Fibroblast of skin of abdomen (primary cell): ENCODE measurements at regions not wholly inside any gene's neighbourhood (a gene's known extent, or its start where the extent isn't known, plus 50 kb on each side); places are given as distances from the start of the nearest gene placed in this dataset.

Experiments
- DNase-seq: peaks from one replicate; pipeline ENCODE4 v3.0.0-alpha.2; 2013

DNA sequence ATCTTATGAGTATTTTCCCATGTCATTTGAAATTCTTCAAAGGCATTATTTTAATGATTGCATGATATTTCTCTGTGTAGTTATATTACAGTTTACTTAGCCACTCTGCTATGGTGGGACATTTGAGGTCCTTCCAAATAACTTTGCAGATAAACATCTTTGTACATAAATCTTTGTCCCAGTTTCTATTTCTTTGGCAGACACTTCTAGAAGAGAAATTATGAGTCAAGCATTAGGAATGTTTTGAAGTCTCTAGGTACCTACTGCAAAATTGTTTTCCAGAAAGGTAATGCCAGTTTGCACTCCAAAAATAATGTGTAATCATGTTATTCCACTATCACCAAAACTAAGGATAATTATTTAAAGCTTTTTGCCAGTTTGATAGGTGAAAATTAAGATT, 149.7 kb downstream of the EN1 start:
- peak; percentile 41 for DNase-seq

DNA sequence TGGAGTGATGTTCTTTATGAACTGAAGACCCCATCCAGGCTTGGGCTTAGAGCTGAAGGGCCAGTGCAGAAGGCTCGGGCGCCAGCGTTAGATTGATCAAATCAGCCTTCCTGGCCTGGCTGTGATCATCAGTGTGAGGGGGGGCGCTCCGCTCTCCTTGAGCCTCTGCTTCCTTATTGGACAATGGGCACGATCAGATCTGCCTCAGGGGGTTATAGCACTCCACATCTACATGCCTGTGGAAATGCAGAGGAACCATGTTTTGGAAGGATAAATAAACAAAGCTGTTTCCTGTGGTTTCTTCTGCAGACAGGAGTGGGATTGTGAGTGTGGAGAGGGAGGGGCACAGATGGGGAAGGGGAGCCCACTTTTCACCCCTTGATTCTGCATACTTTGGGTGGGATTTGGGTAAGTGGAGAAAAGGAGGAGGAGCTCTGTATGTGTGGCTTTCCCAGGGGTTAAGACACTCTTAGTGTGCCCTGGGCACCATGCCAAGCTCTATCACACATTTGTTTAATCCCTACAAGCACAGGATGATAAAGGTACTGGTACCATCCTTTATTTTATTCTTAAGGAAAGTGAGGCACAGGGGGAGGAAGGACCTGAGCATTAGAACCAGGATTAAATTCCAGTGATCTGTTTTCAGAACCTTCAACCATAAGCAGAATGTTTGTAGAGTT, 150.5 kb downstream of the EN1 start:
- no peak for DNase-seq

- DNase-seq = no peak
Measured at GRCh38 chr2:118693287-118693822, 154.1 kb downstream of the EN1 start.

DNA sequence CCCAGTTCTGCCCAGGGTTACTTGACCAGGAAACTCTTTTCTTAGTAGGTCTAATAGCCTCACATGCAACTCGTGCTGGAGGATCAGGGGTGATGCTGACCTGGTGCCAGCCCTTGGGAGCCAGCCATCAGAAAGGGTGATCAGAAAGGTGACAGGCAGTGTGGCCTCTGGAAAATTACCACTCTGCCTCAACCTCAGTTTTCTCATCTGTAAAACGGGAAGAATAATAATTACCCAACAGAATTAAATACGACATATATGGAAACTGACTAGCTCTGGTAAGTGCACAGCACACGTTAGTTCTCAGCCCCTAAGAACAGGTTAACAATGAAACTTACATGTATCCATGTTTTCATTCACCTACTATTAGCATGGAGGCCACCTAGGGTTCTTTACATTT, 157.6 kb downstream of the EN1 start:
- no peak for DNase-seq

DNA sequence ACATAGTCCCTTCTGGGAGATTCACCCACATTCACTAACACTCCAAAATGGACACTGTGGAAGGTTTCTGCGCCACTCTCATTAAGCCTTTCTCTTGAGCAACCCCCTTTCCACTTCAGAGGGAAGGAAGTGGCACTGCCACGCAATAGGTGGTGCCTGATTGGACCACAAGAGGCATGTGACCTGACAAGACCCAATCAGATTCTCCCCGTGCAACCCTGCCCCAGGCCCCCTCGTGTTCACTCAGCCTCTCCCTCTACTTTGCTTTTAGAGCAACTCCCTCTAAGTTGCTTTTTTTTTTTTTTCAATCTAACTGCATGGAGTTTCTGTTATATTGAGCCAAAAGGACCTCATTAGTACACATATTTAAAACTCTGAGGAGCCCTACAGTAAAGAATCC, 158.0 kb downstream of the EN1 start:
- no peak for DNase-seq

DNA sequence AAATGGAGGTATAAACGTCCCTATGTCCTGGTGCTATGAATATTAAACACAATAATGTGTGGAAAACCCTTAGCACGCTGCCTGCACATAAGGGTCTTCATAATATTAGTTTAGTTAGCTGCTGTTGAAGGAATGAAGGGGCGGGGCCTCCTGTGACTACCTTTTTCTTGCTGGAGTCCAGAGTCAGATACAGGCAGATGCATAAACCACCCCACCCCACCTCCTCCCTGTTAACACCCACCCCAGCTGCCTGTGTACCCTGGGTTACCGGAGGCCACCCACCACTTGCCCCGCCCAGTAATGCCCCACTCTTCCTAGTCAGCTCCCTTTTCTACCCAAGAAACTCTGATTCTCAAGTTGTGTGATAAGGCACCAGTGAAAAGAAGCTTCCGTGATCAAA, 158.4 kb downstream of the EN1 start:
- DNase-seq = no peak

DNA sequence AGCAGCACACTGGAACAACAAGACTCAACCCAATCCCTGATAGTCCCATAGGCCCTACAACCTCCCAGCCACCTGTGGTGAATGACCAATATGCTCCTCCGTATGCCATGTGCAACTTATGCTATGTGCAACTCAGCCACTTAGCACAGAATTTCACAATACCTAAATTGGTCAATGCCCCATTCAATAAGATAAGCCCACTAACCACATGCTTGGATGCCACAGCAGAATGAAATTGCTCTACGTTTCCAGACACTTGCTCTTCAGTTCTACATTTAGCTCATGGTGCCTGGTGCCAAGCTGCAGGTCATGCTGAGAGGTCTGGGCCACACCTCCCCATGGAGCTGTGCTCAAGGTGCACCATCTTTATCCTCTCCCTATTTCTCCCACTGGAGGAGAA, 159.8 kb downstream of the EN1 start:
- no peak for DNase-seq

- DNase-seq = no peak
Measured at GRCh38 chr2:118687192-118687591, 160.3 kb downstream of the EN1 start.

GRCh38 chr2:118686346-118686745, 161.1 kb downstream of the EN1 start:
- peak; percentile 60 for DNase-seq

GRCh38 chr2:118683460-118683859, 164.0 kb downstream of the EN1 start:
- no peak for DNase-seq

- DNase-seq = no peak
Measured at GRCh38 chr2:118678985-118679384, 168.5 kb downstream of the EN1 start.

- DNase-seq = no peak
Measured at GRCh38 chr2:118677546-118677945, 169.9 kb downstream of the EN1 start.

- DNase-seq = no peak
Measured at GRCh38 chr2:118675531-118675930, 171.9 kb downstream of the EN1 start.

DNA sequence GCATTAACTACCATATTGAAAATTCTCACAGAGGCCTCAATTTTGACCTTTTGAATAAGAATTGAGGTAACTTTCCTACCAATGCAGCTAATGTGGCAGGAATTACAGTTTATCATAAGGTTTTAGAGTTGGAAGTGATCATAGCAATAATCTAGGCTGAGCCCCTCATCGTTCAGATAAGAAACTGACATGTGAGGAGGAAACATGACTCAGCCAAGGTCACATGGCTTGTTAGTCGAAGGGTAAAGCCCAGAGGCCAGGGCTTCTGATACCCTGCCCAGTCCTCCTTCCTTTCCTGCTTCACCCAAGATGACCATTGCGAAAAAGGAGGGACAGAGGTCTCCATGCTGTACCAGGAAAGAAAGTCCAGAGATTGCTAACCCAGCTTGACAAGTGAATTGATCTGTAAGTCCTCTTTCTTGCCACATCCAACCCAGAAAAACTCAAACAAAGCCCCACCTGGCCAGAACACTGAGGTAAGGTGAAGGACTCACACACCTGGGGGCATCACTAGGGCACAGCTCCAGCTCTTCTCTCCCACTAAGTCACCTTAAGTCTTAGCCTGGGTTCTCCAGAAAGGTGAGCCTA, 174.8 kb downstream of the EN1 start:
- no peak for DNase-seq

GRCh38 chr2:118671701-118672454, 175.6 kb downstream of the EN1 start:
- peak; percentile 11 for DNase-seq

DNA sequence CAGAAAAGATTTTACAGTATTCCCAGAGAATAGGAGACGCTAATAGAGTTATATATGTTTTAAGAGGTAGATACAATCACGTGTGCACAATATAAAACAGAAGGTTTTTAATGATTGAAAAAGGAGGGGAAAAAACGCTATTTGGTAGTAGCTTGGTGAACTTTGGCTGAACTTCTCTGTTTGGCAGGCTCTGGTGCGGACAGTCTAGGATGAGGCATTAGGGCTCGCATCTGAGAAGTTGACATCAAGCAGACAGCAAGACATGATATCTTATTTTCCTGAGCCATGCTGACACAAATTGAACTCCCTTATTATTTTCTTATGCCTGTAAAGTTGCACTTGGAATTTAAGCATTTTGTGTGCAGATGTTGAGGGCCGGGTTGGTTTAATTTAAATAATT, 176.6 kb downstream of the EN1 start:
- DNase-seq = peak; percentile 94

DNA sequence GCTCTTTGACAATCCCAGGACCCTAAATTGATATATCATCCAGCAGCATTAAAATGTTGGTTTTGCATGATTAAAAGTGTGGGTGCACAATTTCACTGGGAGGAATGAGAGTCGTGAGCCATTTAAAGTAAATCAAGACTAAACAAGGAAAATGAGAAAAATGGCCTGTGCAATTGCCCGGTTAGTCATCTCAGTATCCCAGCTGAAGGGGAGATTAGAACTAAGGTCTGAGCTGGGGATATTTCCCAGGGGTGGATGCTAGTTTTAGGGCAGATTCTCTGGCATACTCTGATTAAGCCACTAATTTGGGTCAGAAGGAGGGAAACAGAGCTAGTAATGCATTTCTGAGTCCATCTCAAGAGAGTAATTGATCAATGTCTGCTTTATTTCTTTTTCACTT, 177.2 kb downstream of the EN1 start:
- DNase-seq = peak; percentile 67

DNA sequence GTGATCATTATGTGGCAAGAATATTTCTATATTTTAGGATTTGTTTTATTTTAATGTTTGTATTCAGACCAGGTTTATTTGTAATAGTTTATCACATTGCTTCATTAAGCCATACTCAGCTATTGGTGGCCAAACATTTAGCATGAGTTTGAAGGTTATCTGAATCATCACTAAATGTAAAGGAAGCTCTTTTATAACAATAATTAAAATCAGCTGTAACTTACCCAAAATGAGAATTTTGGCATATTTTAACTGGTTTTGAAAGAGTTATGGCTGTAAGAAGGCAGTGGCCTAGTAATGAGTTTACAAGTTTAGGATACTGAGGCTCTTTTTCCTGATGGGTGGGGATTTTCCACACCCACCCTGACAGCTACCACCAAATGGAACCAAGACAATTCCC, 177.8 kb downstream of the EN1 start:
- peak; percentile 84 for DNase-seq

DNA sequence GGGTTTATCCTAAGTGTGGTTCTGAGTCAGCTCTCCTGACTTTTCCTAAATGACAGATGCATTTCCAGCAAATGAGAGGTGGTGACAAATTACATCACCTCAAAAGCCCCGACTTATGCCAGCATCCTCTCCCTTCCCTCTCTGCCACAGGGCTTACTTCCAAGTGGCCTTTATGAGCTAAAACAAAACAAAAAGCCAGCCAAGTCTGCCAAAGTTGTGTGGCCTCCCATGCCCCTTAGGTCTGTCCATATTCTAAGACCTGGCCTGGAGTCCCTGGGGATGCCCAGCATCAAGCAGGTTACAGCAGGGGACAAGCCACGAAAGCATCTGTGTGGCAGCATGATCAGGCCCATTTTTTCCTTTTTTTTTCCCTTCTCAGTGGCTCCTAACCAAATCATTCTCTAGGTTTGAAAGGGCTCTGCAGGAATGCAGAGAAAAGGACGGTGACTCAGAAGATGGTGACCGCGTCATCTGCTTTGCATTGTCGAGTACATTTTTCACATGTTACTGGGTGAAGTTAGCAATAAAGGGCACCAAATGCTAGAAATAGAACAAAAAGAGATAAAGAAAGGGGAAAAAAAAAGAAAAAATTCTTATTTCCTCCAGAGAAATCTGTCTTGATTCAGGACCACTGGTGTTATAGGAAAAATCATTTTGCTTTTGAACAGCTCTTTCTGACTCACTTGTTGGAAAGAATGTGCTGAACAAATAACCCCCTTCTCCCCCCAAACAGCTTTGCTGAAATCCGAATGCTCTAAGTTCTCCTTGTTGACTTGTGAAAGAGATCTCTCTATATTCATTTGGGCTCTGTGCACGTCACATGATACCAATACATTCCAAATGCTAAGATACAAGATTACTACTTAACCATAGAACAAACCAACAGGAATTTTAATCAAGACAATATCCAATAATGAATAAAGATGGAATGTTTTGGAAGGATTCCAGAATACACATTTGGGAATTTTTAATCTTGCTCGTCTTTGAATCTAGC, 178.7 kb downstream of the EN1 start:
- peak; percentile 98 for DNase-seq

GRCh38 chr2:118667964-118668363, 179.5 kb downstream of the EN1 start:
- DNase-seq = peak; percentile 47

- DNase-seq = peak; percentile 86
Measured at GRCh38 chr2:118667348-118667747, 180.1 kb downstream of the EN1 start.

DNA sequence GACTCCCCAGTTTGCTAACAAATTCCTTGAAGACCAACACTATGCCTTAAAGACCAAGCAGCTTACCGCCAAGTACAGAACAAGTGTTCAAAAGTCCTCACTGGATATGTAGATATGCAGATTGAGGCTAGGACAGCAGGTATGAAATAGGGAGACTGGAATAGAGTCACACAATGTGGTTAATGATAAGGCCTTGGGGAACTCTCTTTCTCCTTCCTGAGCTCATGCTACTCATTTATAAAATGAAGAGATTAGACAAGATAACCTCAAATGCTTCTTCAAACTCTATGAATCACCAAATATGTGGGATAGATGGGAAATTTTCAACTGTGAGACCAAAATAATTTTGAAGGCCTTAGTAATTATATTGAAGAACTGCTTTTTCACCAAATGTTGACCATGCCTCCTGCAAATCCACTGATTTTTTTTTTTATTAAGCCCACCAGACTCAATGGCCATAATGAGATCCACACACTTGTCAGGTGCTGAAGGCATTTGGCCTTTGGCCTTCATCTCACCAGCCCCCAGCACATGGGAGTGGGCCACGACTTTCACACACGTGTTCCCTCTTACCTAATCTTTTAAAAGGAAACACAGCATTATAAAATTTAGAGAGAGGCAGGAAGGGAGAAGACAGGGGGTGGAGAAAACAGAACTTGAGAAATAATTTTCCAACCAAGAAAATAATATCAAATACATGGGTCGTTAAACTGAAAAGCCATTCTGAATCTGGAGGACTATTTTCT, 181.5 kb downstream of the EN1 start:
- peak; percentile 30 for DNase-seq
